HUES6 (cell line): ENCODE measurements at regions not wholly inside any gene's neighbourhood (a gene's known extent, or its start where the extent isn't known, plus 50 kb on each side); places are given as distances from the start of the nearest gene placed in this dataset.

Experiments
- H3K27ac ChIP-seq: 2 replicates; pipeline ENCODE4 v1.7.0; 2013; ENCODE audit warnings: low read depth, mild to moderate bottlenecking, low read length, inconsistent platforms
- H3K27me3 ChIP-seq: 2 replicates; pipeline ENCODE4 v1.6.1; 2013; ENCODE audit warnings: low read length; ENCODE audit not compliant: control insufficient read depth, insufficient read depth
- H3K36me3 ChIP-seq: 2 replicates; pipeline ENCODE4 v1.6.1; 2013; ENCODE audit warnings: low read length; ENCODE audit not compliant: control insufficient read depth, insufficient read depth
- H3K4me1 ChIP-seq: 2 replicates; pipeline ENCODE4 v1.6.1; 2013; ENCODE audit warnings: low read length; ENCODE audit not compliant: control insufficient read depth, insufficient read depth
- H3K4me3 ChIP-seq: 2 replicates; pipeline ENCODE4 v1.5.1; 2013; ENCODE audit warnings: low read depth, low read length
- H3K9ac ChIP-seq: one replicate; pipeline ENCODE4 v1.6.1; 2013; ENCODE audit warnings: mild to moderate bottlenecking, low read length
- H3K9me3 ChIP-seq: 2 replicates; pipeline ENCODE4 v1.6.1; 2013; ENCODE audit warnings: low read depth, low read length; ENCODE audit not compliant: control insufficient read depth, insufficient read depth

- no peaks in the 10 kb centered on the region for H3K4me1 ChIP-seq
- peaks cover 41% of the 10 kb centered on the region for H3K27me3 ChIP-seq
- no peaks in the 10 kb centered on the region for H3K9me3 ChIP-seq
- H3K4me3 ChIP-seq, result no peak overlapping the region
- no peaks in the 10 kb centered on the region for H3K36me3 ChIP-seq
- H3K27ac ChIP-seq, result no peak overlapping the region
- no peak overlapping the region for H3K9ac ChIP-seq
Measured at GRCh38 chr1:47635597-47635996, 197.8 kb downstream of the FOXD2 start.

- H3K27me3 ChIP-seq, result peaks cover 41% of the 10 kb centered on the region
- no peak overlapping the region for H3K27ac ChIP-seq
- no peaks in the 10 kb centered on the region for H3K4me1 ChIP-seq
- H3K36me3 ChIP-seq, result no peaks in the 10 kb centered on the region
- H3K4me3 ChIP-seq, result no peak overlapping the region
- H3K9me3 ChIP-seq, result no peaks in the 10 kb centered on the region
- H3K9ac ChIP-seq, result no peak overlapping the region
Measured at GRCh38 chr1:47637111-47637685, 199.4 kb downstream of the FOXD2 start.

GRCh38 chr1:47638240-47638639 lies 200.4 kb downstream of the FOXD2 start:
- Histone ChIP-seq H3K27ac (no peak overlapping the region), H3K27me3 (peaks cover 32% of the 10 kb centered on the region), H3K4me3 (no peak overlapping the region), H3K36me3 (no peaks in the 10 kb centered on the region), H3K4me1 (peaks cover 3% of the 10 kb centered on the region; the same call in 1 of the 2 replicates), H3K9me3 (no peaks in the 10 kb centered on the region), H3K9ac (no peak overlapping the region)

- H3K36me3 ChIP-seq, result no peaks in the 10 kb centered on the region
- H3K27me3 ChIP-seq, result peaks cover 28% of the 10 kb centered on the region
- no peaks in the 10 kb centered on the region for H3K9me3 ChIP-seq
- peaks cover 8% of the 10 kb centered on the region; the same call in 1 of the 2 replicates for H3K4me1 ChIP-seq
- no peak overlapping the region for H3K27ac ChIP-seq
- no peak overlapping the region for H3K4me3 ChIP-seq
- H3K9ac ChIP-seq, result no peak overlapping the region
Measured at GRCh38 chr1:47638713-47639112, 200.9 kb downstream of the FOXD2 start.

- no peak overlapping the region for H3K4me3 ChIP-seq
- no peaks in the 10 kb centered on the region for H3K9me3 ChIP-seq
- no peaks in the 10 kb centered on the region for H3K36me3 ChIP-seq
- H3K27ac ChIP-seq, result no peak overlapping the region
- H3K27me3 ChIP-seq, result peaks cover 31% of the 10 kb centered on the region
- H3K4me1 ChIP-seq, result peaks cover 16% of the 10 kb centered on the region; the same call in 1 of the 2 replicates
- H3K9ac ChIP-seq, result no peak overlapping the region
Measured at GRCh38 chr1:47643306-47644211, 205.7 kb downstream of the FOXD2 start.

- peaks cover 30% of the 10 kb centered on the region for H3K27me3 ChIP-seq
- no peak overlapping the region for H3K9ac ChIP-seq
- no peak overlapping the region for H3K4me3 ChIP-seq
- H3K4me1 ChIP-seq, result peaks cover 16% of the 10 kb centered on the region; the same call in 1 of the 2 replicates
- no peak overlapping the region for H3K27ac ChIP-seq
- H3K36me3 ChIP-seq, result no peaks in the 10 kb centered on the region
- no peaks in the 10 kb centered on the region for H3K9me3 ChIP-seq
Measured at GRCh38 chr1:47644212-47644573, 206.3 kb downstream of the FOXD2 start.

GRCh38 chr1:47645151-47645550 lies 207.3 kb downstream of the FOXD2 start:
- H3K27me3 ChIP-seq, result peaks cover 21% of the 10 kb centered on the region
- no peaks in the 10 kb centered on the region for H3K9me3 ChIP-seq
- peaks cover 17% of the 10 kb centered on the region; the same call in 1 of the 2 replicates for H3K4me1 ChIP-seq
- no peak overlapping the region for H3K27ac ChIP-seq
- no peak overlapping the region for H3K4me3 ChIP-seq
- no peak overlapping the region for H3K9ac ChIP-seq
- no peaks in the 10 kb centered on the region for H3K36me3 ChIP-seq

- Histone ChIP-seq H3K9me3 (no peaks in the 10 kb centered on the region), H3K27ac (no peak overlapping the region), H3K4me1 (peaks cover 21% of the 10 kb centered on the region; the same call in 1 of the 2 replicates), H3K36me3 (no peaks in the 10 kb centered on the region), H3K9ac (no peak overlapping the region), H3K27me3 (peaks cover 20% of the 10 kb centered on the region), H3K4me3 (no peak overlapping the region)
Measured at GRCh38 chr1:47646676-47647075, 208.8 kb downstream of the FOXD2 start.

- H3K4me1 ChIP-seq, result peaks cover 21% of the 10 kb centered on the region; the same call in 1 of the 2 replicates
- H3K36me3 ChIP-seq, result no peaks in the 10 kb centered on the region
- H3K27ac ChIP-seq, result no peak overlapping the region
- H3K9me3 ChIP-seq, result no peaks in the 10 kb centered on the region
- peaks cover 20% of the 10 kb centered on the region for H3K27me3 ChIP-seq
- H3K4me3 ChIP-seq, result no peak overlapping the region
- no peak overlapping the region for H3K9ac ChIP-seq
Measured at GRCh38 chr1:47647327-47647845, 209.5 kb downstream of the FOXD2 start.

GRCh38 chr1:47650205-47650604 lies 212.4 kb downstream of the FOXD2 start:
- Histone ChIP-seq H3K9me3 (no peaks in the 10 kb centered on the region), H3K4me3 (no peak overlapping the region), H3K27ac (no peak overlapping the region), H3K4me1 (peaks cover 6% of the 10 kb centered on the region; the same call in 1 of the 2 replicates), H3K27me3 (peaks cover 20% of the 10 kb centered on the region), H3K9ac (no peak overlapping the region), H3K36me3 (no peaks in the 10 kb centered on the region)

- Histone ChIP-seq H3K27me3 (peaks cover 17% of the 10 kb centered on the region), H3K9ac (no peak overlapping the region), H3K4me1 (peaks cover 6% of the 10 kb centered on the region; the same call in 1 of the 2 replicates), H3K9me3 (no peaks in the 10 kb centered on the region), H3K4me3 (no peak overlapping the region), H3K36me3 (no peaks in the 10 kb centered on the region), H3K27ac (no peak overlapping the region)
Measured at GRCh38 chr1:47650611-47651010, 212.8 kb downstream of the FOXD2 start.
